MM.1S (cell line): ENCODE measurements at regions not wholly inside any gene's neighbourhood (a gene's known extent, or its start where the extent isn't known, plus 50 kb on each side); places are given as distances from the start of the nearest gene placed in this dataset.

Source experiments
- CTCF ChIP-seq: fragments of 300-600 bp; sonication (generic); IDR thresholded peaks from 2 replicates; pipeline ENCODE4 v1.5.1; 2016; ENCODE audit warnings: antibody characterized with exemption, low read length, mixed read lengths
- EZH2 ChIP-seq: fragments of 300-600 bp; sonication (generic); optimal IDR thresholded peaks from 2 replicates; pipeline ENCODE3; 2017; ENCODE audit warnings: low read depth, mild to moderate bottlenecking, antibody characterized with exemption, low read length, mixed read lengths
- EZH2phosphoT487 ChIP-seq: fragments of 300-600 bp; sonication (generic); IDR thresholded peaks from 2 replicates; pipeline ENCODE4 v1.6.1; 2018; ENCODE audit warnings: antibody characterized with exemption, low read length

- TF ChIP-seq EZH2 = no peak
- no peak for TF ChIP-seq CTCF
- TF ChIP-seq EZH2phosphoT487 = no peak
These were observed 56.9 kb upstream of the CADM1 start for GRCh38 chr11:115561116-115561515.
